Cardiac muscle cell (in vitro differentiated cells and primary cell): ENCODE measurements at regions not wholly inside any gene's neighbourhood (a gene's known extent, or its start where the extent isn't known, plus 50 kb on each side); places are given as distances from the start of the nearest gene placed in this dataset.

Experiments used
- DNase-seq, 2 donors: peaks; one replicate each; pipeline versions ENCODE4 v3.0.0 to v3.0.0-alpha.2; 2010 to 2017; ENCODE audit warnings: low read depth in 1 of 2, low spot score in 1 of 2
- H3K27ac ChIP-seq: fragments of 200-600 bp; sonication (generic); 2 replicates; pipeline ENCODE4 v1.5.1; 2016
- H3K27me3 ChIP-seq: fragments of 200-600 bp; sonication (generic); 2 replicates; pipeline ENCODE4 v1.6.0; 2016; ENCODE audit warnings: control low read depth
- H3K36me3 ChIP-seq: fragments of 200-600 bp; sonication (generic); 2 replicates; pipeline ENCODE4 v1.5.1; 2016; ENCODE audit warnings: control low read depth
- H3K4me1 ChIP-seq: fragments of 200-600 bp; sonication (generic); 2 replicates; pipeline ENCODE4 v1.8.1; 2017; ENCODE audit warnings: low read depth, mild to moderate bottlenecking, mixed run types
- H3K4me3 ChIP-seq: fragments of 200-600 bp; sonication (generic); 2 replicates; pipeline ENCODE4 v1.5.1; 2016; ENCODE audit warnings: mild to moderate bottlenecking
- H3K9me3 ChIP-seq: fragments of 200-600 bp; sonication (generic); 2 replicates; pipeline ENCODE4 v1.5.1; 2017; ENCODE audit warnings: low read depth, mild to moderate bottlenecking, control low read depth
- CTCF ChIP-seq: IDR thresholded peaks from 2 replicates; pipeline ENCODE4 v1.5.1; 2012; ENCODE audit warnings: low read depth, mild to moderate bottlenecking, low read length

DNA sequence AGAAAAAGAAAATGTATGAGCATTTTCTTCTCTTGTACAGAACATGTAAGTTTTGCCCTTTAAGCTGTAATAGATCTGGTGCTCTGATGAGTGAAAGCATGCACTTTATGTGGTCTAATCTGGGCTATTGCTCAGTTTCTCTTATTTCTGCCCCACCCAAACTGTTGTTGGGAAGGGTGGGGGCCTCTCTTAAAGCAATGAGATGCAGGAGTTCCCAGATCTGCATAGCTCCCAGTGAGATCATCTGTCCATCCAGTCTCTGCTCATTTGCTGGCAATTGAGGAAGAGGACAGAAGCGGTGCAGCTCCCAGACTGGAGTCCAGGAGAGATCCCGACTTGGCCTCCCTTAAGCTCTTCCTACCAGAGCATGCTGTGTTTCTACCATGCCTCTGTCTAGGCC, 114.9 kb upstream of the SORCS3 start:
- no peak for DNase-seq
- TF ChIP-seq CTCF = no peak
- no peak overlapping the region for H3K4me3 ChIP-seq
- H3K36me3 ChIP-seq = no peaks in the 10 kb centered on the region
- no peaks in the 10 kb centered on the region for H3K9me3 ChIP-seq
- no peak overlapping the region for H3K27ac ChIP-seq
- no peaks in the 10 kb centered on the region for H3K27me3 ChIP-seq
- H3K4me1 ChIP-seq = no peaks in the 10 kb centered on the region

DNA sequence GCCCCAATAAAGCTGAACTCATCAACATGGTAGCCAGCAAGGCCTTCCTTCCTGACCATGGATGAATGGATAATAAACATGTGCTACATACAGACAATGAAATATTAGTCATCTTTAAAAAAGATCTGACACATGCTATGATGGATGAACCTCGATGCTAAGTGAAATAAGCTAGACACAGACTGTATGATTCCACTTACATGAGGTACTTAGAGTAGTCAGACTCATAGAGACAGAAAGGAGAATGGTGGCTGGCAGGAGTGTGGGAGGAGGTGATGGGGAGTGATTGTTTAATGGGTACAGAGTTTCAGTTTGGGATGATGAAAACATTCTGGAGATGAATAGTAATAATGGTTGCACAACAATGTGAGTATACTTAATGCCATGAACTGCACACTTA, 114.1 kb upstream of the SORCS3 start:
- H3K27ac ChIP-seq = no peak overlapping the region
- no peak for DNase-seq
- no peaks in the 10 kb centered on the region for H3K4me1 ChIP-seq
- H3K27me3 ChIP-seq = no peaks in the 10 kb centered on the region
- no peak overlapping the region for H3K4me3 ChIP-seq
- H3K9me3 ChIP-seq = no peaks in the 10 kb centered on the region
- no peaks in the 10 kb centered on the region for H3K36me3 ChIP-seq
- TF ChIP-seq CTCF = no peak

- H3K4me3 ChIP-seq = no peak overlapping the region
- no peak for TF ChIP-seq CTCF
- no peaks in the 10 kb centered on the region for H3K36me3 ChIP-seq
- no peaks in the 10 kb centered on the region for H3K4me1 ChIP-seq
- no peak overlapping the region for H3K27ac ChIP-seq
- DNase-seq = no peak
- H3K27me3 ChIP-seq = no peaks in the 10 kb centered on the region
- H3K9me3 ChIP-seq = no peaks in the 10 kb centered on the region
Measured at GRCh38 chr10:104540181-104540580, 100.9 kb upstream of the SORCS3 start.

GRCh38 chr10:104541820-104542219, 99.3 kb upstream of the SORCS3 start:
- Histone ChIP-seq H3K36me3 (no peaks in the 10 kb centered on the region), H3K9me3 (no peaks in the 10 kb centered on the region), H3K4me1 (no peaks in the 10 kb centered on the region), H3K27me3 (no peaks in the 10 kb centered on the region), H3K27ac (no peak overlapping the region), H3K4me3 (no peak overlapping the region)
- no peak for DNase-seq
- TF ChIP-seq CTCF = no peak

DNA sequence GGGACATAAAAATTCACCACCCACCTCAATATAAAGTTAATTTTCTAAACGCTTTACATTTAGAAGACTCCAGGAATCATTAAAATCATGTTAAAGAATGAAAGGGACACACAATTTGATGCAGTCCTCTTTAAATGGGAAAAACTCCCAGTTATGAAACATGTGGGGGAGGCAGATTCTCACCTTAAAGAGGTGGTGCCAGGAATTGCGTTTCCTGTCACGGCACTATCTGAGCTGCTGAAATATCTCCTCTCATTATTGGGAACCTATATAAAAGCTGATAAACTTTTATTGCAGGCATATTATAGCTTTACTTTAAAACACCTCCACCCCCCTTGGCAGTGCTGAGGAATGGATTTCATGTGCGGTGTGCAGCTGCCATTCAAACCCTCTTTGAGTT, 94.8 kb upstream of the SORCS3 start:
- no peak overlapping the region for H3K27ac ChIP-seq
- H3K4me1 ChIP-seq = no peaks in the 10 kb centered on the region
- H3K27me3 ChIP-seq = no peaks in the 10 kb centered on the region
- DNase-seq = no peak
- no peak for TF ChIP-seq CTCF
- H3K36me3 ChIP-seq = no peaks in the 10 kb centered on the region
- no peaks in the 10 kb centered on the region for H3K9me3 ChIP-seq
- no peak overlapping the region for H3K4me3 ChIP-seq

GRCh38 chr10:104546756-104547155, 94.3 kb upstream of the SORCS3 start:
- H3K9me3 ChIP-seq = no peaks in the 10 kb centered on the region
- no peaks in the 10 kb centered on the region for H3K27me3 ChIP-seq
- H3K36me3 ChIP-seq = no peaks in the 10 kb centered on the region
- DNase-seq = no peak
- H3K4me1 ChIP-seq = no peaks in the 10 kb centered on the region
- H3K4me3 ChIP-seq = no peak overlapping the region
- H3K27ac ChIP-seq = no peak overlapping the region
- TF ChIP-seq CTCF = no peak
